ENCODE measurements at regions not wholly inside any gene's neighbourhood (a gene's known extent, or its start where the extent isn't known, plus 50 kb on each side); places are given as distances from the start of the nearest gene placed in this dataset.

GRCh38 chr3:150278843-150279381 lies 129.2 kb upstream of the TSC22D2 start:
- TF ChIP-seq EP300 (IDR thresholded peaks at IDR 0.05) = no peak
- no peak for TF ChIP-seq HMGXB4 (CRISPR knock-in tag; IDR thresholded peaks at IDR 0.05; ENCODE audit: borderline replicate concordance)
- no peak for TF ChIP-seq POLR2A (IDR thresholded peaks at IDR 0.05; ENCODE audit: low read length)
- TF ChIP-seq NFE2L2 (conservative IDR thresholded peaks at IDR 0.05; ENCODE audit: low read length) = no peak
- no peak for TF ChIP-seq CTCF (IDR thresholded peaks at IDR 0.05)
- TF ChIP-seq RAD21 (conservative IDR thresholded peaks at IDR 0.05 in 1 of 2, IDR thresholded peaks at IDR 0.05 in 1 of 2) = no peak
- TF ChIP-seq CHD4 (IDR thresholded peaks at IDR 0.05; ENCODE audit: borderline replicate concordance) = no peak
- no peak for TF ChIP-seq RARB (CRISPR knock-in tag; IDR thresholded peaks at IDR 0.05)
- TF ChIP-seq MAX (IDR thresholded peaks at IDR 0.05) = no peak
- TF ChIP-seq KDM5A (IDR thresholded peaks at IDR 0.05) = no peak
- no peak for TF ChIP-seq FOSB (CRISPR knock-in tag; IDR thresholded peaks at IDR 0.05)
- no peak for TF ChIP-seq USF2 (IDR thresholded peaks at IDR 0.05)

All from A549 (cell line).